GM12872 (cell line): ENCODE measurements at regions not wholly inside any gene's neighbourhood (a gene's known extent, or its start where the extent isn't known, plus 50 kb on each side); places are given as distances from the start of the nearest gene placed in this dataset.

Experiments used
- CTCF ChIP-seq: IDR thresholded peaks from 3 replicates; pipeline ENCODE4 v1.5.1; 2011; ENCODE audit warnings: low read depth, mild to moderate bottlenecking, low read length, moderate library complexity; ENCODE audit not compliant: insufficient read depth

GRCh38 chr4:124201636-124202035 is 510.9 kb downstream of the ANKRD50 start:
- TF ChIP-seq CTCF, result no peak

GRCh38 chr4:124202099-124202498 is 510.4 kb downstream of the ANKRD50 start:
- TF ChIP-seq CTCF, result no peak

- TF ChIP-seq CTCF, result no peak
These were observed 508.8 kb downstream of the ANKRD50 start for GRCh38 chr4:124203613-124204238.

GRCh38 chr4:124206779-124207605 is 505.5 kb downstream of the ANKRD50 start:
- TF ChIP-seq CTCF, result no peak

GRCh38 chr4:124209211-124209610 is 503.3 kb downstream of the ANKRD50 start:
- no peak for TF ChIP-seq CTCF

- TF ChIP-seq CTCF, result no peak
These were observed 502.9 kb downstream of the ANKRD50 start for GRCh38 chr4:124209626-124210025.

- TF ChIP-seq CTCF, result no peak
These were observed 501.8 kb downstream of the ANKRD50 start for GRCh38 chr4:124210746-124211145.
